Right lobe of liver (tissue), 4 donors: ENCODE measurements at regions not wholly inside any gene's neighbourhood (a gene's known extent, or its start where the extent isn't known, plus 50 kb on each side); places are given as distances from the start of the nearest gene placed in this dataset.

Experiments
- CTCF ChIP-seq, 4 donors: fragments of 200-600 bp in 3 of 4; fragments of 450-650 bp in 1 of 4; IDR thresholded peaks; one replicate each; pipeline versions ENCODE4 v1.5.1 to v1.8.0; 2016 to 2022; ENCODE audit warnings: antibody characterized with exemption in 4 of 4, mild to moderate bottlenecking in 2 of 4
- POLR2A ChIP-seq: fragments of 450-650 bp; IDR thresholded peaks from one replicate; pipeline ENCODE4 v1.6.1; 2017; ENCODE audit warnings: antibody characterized with exemption, mild to moderate bottlenecking
- donor health status: DM: no; HTN: no; CAD: no.
- donor health status: DM: no; HTN: no; CAD: no.
- donor health status: DM: no; HTN: yes; CAD: no.

- no peak for TF ChIP-seq CTCF (IDR thresholded peaks at IDR 0.05)
- TF ChIP-seq POLR2A: no peak
Measured at GRCh38 chr15:36429707-36430106, 149.7 kb upstream of the CDIN1 start.
